ENCODE measurements at regions not wholly inside any gene's neighbourhood (a gene's known extent, or its start where the extent isn't known, plus 50 kb on each side); places are given as distances from the start of the nearest gene placed in this dataset.

- H3K27me3 ChIP-seq (ENCODE audit: insufficient read depth), result no peaks in the 10 kb centered on the region
- no peaks in the 10 kb centered on the region for H3K79me2 ChIP-seq (replicated peaks; ENCODE audit: insufficient read depth)
- no peaks in the 10 kb centered on the region for H3K36me3 ChIP-seq (ENCODE audit: insufficient read depth)
- ATAC-seq (no peak), DNase-seq (ENCODE audit: low spot score) (no peak)
- Mint-ChIP-seq H3K9me3 (no peaks in the 10 kb centered on the region), H3K36me3 (ENCODE audit: low read depth) (no peaks in the 10 kb centered on the region), H3K4me3 (no peak overlapping the region), H3K27me3 (ENCODE audit: insufficient read depth, low read depth, poor library complexity) (no peaks in the 10 kb centered on the region), H3K4me1 (no peaks in the 10 kb centered on the region), H3K27ac (no peak overlapping the region)
- H3K4me2 ChIP-seq, result no peak overlapping the region
- peaks cover 13% of the 10 kb centered on the region; the same call in 1 of the 2 replicates for H3K9me2 ChIP-seq (ENCODE audit: insufficient read depth)
- H3K4me3 ChIP-seq, result no peak overlapping the region
- no peak overlapping the region for H3K27ac ChIP-seq (ENCODE audit: low read depth)
- TF ChIP-seq POLR2AphosphoS5 (IDR thresholded peaks at IDR 0.05; ENCODE audit: low read depth) (no peak), CTCF (conservative IDR thresholded peaks at IDR 0.05; ENCODE audit: low read depth in 2 of 2) (no peak), ZNF462 (CRISPR knock-in tag; IDR thresholded peaks at IDR 0.05) (no peak), EZH2 (IDR thresholded peaks at IDR 0.05; ENCODE audit: low read depth, unreplicated experiment) (no peak), ZNF114 (CRISPR knock-in tag; IDR thresholded peaks at IDR 0.05) (no peak), ZNF331 (CRISPR knock-in tag; IDR thresholded peaks at IDR 0.05; ENCODE audit: low read depth) (no peak), NANOG (IDR thresholded peaks at IDR 0.05; ENCODE audit: borderline replicate concordance) (no peak), CREB1 (CRISPR knock-in tag; IDR thresholded peaks at IDR 0.05; ENCODE audit: low read depth) (no peak), STAT1 (IDR thresholded peaks at IDR 0.05; ENCODE audit: unreplicated experiment) (no peak), REST (IDR thresholded peaks at IDR 0.05; ENCODE audit: unreplicated experiment) (no peak), EZH2phosphoT487 (IDR thresholded peaks at IDR 0.05; ENCODE audit: unreplicated experiment) (no peak), JUNB (IDR thresholded peaks at IDR 0.05; ENCODE audit: unreplicated experiment) (no peak), ETS1 (IDR thresholded peaks at IDR 0.05) (no peak)
- H3K4me1 ChIP-seq (ENCODE audit: insufficient read depth), result no peaks in the 10 kb centered on the region
- no peak overlapping the region for H2AFZ ChIP-seq
- H4K20me1 ChIP-seq (replicated peaks; ENCODE audit: insufficient read depth), result no peaks in the 10 kb centered on the region
- no peaks in the 10 kb centered on the region for H3F3A ChIP-seq (replicated peaks; ENCODE audit: low read depth)
Observed at GRCh38 chr15:95444860-95445259, 885.6 kb upstream of the NR2F2 start.
